ENCODE measurements at regions not wholly inside any gene's neighbourhood (a gene's known extent, or its start where the extent isn't known, plus 50 kb on each side); places are given as distances from the start of the nearest gene placed in this dataset.
A peak's percentile ranks its signal among the peaks of the same experiment; 100 is the strongest.

GRCh38 chr14:95006051-95006450, 151.3 kb downstream of the DICER1 start:
- Mint-ChIP-seq H3K4me3 (no peak overlapping the region), H3K27ac (no peak overlapping the region), H3K4me1 (peaks cover 35% of the 10 kb centered on the region), H3K9me3 (no peaks in the 10 kb centered on the region), H3K36me3 (ENCODE audit: low read depth) (no peaks in the 10 kb centered on the region), H3K27me3 (ENCODE audit: low read depth, poor library complexity) (peaks cover 27% of the 10 kb centered on the region)
- no peak for DNase-seq
- no peak for TF ChIP-seq CTCF (IDR thresholded peaks at IDR 0.05)

- Mint-ChIP-seq H3K9me3 (no peaks in the 10 kb centered on the region), H3K36me3 (ENCODE audit: low read depth) (no peaks in the 10 kb centered on the region), H3K27me3 (ENCODE audit: low read depth, poor library complexity) (peaks cover 44% of the 10 kb centered on the region), H3K4me3 (no peak overlapping the region), H3K4me1 (peaks cover 11% of the 10 kb centered on the region), H3K27ac (no peak overlapping the region)
- no peak for TF ChIP-seq CTCF (IDR thresholded peaks at IDR 0.05)
- DNase-seq, result no peak
These were observed 154.0 kb downstream of the DICER1 start for GRCh38 chr14:95003099-95003960.

- no peak for DNase-seq
- H3K36me3 Mint-ChIP-seq (ENCODE audit: low read depth), result no peaks in the 10 kb centered on the region
- peaks cover 12% of the 10 kb centered on the region for H3K4me1 Mint-ChIP-seq
- TF ChIP-seq CTCF (IDR thresholded peaks at IDR 0.05), result no peak
- no peak overlapping the region for H3K27ac Mint-ChIP-seq
- H3K27me3 Mint-ChIP-seq (ENCODE audit: low read depth, poor library complexity), result peaks cover 64% of the 10 kb centered on the region
- H3K9me3 Mint-ChIP-seq, result no peaks in the 10 kb centered on the region
- no peak overlapping the region for H3K4me3 Mint-ChIP-seq
These were observed 158.6 kb downstream of the DICER1 start for GRCh38 chr14:94998685-94999084.

- no peak for DNase-seq
- H3K4me3 Mint-ChIP-seq, result no peak overlapping the region
- peaks cover 67% of the 10 kb centered on the region for H3K27me3 Mint-ChIP-seq (ENCODE audit: low read depth, poor library complexity)
- TF ChIP-seq CTCF (IDR thresholded peaks at IDR 0.05), result no peak
- no peak overlapping the region for H3K27ac Mint-ChIP-seq
- H3K9me3 Mint-ChIP-seq, result no peaks in the 10 kb centered on the region
- no peaks in the 10 kb centered on the region for H3K36me3 Mint-ChIP-seq (ENCODE audit: low read depth)
- H3K4me1 Mint-ChIP-seq, result peaks cover 10% of the 10 kb centered on the region
These were observed 159.2 kb downstream of the DICER1 start for GRCh38 chr14:94998110-94998509.

DNA sequence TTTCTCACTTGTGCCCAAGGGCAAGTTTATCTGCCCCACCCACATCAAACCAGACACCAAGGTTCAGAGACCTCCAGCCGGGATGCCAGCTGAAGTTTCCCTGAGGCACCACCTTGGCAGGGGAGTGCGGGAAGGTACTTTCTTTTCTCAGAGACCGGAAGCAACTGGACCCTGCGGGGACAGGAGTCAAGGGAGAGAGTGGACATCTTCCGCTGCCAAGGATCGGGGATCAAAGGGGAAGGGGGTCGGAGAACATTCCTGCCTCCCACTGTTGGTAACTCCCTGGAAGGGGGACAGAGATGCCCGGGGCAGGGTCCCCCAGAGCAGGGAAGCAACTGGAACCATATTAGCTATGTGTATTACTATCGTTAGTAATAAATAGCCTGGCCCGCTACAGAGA, 161.8 kb downstream of the DICER1 start:
- TF ChIP-seq CTCF (IDR thresholded peaks at IDR 0.05), result no peak

GRCh38 chr14:94994245-94994644, 163.1 kb downstream of the DICER1 start:
- H3K27me3 Mint-ChIP-seq (ENCODE audit: low read depth, poor library complexity), result peaks cover 54% of the 10 kb centered on the region
- no peak overlapping the region for H3K27ac Mint-ChIP-seq
- no peak for DNase-seq
- H3K4me3 Mint-ChIP-seq, result no peak overlapping the region
- H3K9me3 Mint-ChIP-seq, result no peaks in the 10 kb centered on the region
- no peak for TF ChIP-seq CTCF (IDR thresholded peaks at IDR 0.05)
- peaks cover 15% of the 10 kb centered on the region for H3K4me1 Mint-ChIP-seq
- no peaks in the 10 kb centered on the region for H3K36me3 Mint-ChIP-seq (ENCODE audit: low read depth)

More for the DNA sequence above, 161.8 kb downstream of the DICER1 start:
- no peaks in the 10 kb centered on the region for H3K36me3 Mint-ChIP-seq (ENCODE audit: low read depth)
- peak overlapping the region; percentile 53 for H3K27ac Mint-ChIP-seq
- H3K4me3 Mint-ChIP-seq, result no peak overlapping the region
- no peak for DNase-seq
- H3K9me3 Mint-ChIP-seq, result no peaks in the 10 kb centered on the region
- peaks cover 7% of the 10 kb centered on the region for H3K4me1 Mint-ChIP-seq
- H3K27me3 Mint-ChIP-seq (ENCODE audit: low read depth, poor library complexity), result peaks cover 61% of the 10 kb centered on the region

Measured in nephron progenitor cell (in vitro differentiated cells).